Kidney (tissue), 13 donors: ENCODE measurements at regions not wholly inside any gene's neighbourhood (a gene's known extent, or its start where the extent isn't known, plus 50 kb on each side); places are given as distances from the start of the nearest gene placed in this dataset.

Experiments used
- DNase-seq, 5 donors: peaks; one replicate each; pipeline ENCODE4 v3.0.0-alpha.2; 2013 to 2020
- FAIRE-seq: peaks from 2 replicates; lab custom pipeline; 2012; peaks lifted over from hg19 to GRCh38; lab: Jason Lieb, UNC
- H3K27ac ChIP-seq, 2 donors: one replicate each; pipeline ENCODE4 v1.7.0; 2013; ENCODE audit warnings: low read depth in 2 of 2, low read length in 2 of 2, inconsistent platforms in 1 of 2
- H3K27me3 ChIP-seq: one replicate; pipeline ENCODE4 v1.7.1; 2013; ENCODE audit warnings: low read length, inconsistent platforms; ENCODE audit not compliant: control insufficient read depth, insufficient read depth
- H3K36me3 ChIP-seq, 3 donors: one replicate each; pipeline versions ENCODE4 v1.7.0 to v1.7.1; 2013; ENCODE audit warnings: low read length in 3 of 3, control low read depth in 1 of 3, inconsistent platforms in 1 of 3; ENCODE audit not compliant: insufficient read depth in 3 of 3, control insufficient read depth in 2 of 3
- H3K4me1 ChIP-seq, 3 donors: one replicate each; pipeline versions ENCODE4 v1.7.0 to v1.7.1; 2013; ENCODE audit warnings: low read length in 3 of 3, inconsistent platforms in 1 of 3, low read depth in 1 of 3; ENCODE audit not compliant: control insufficient read depth in 2 of 3, insufficient read depth in 2 of 3
- H3K4me3 ChIP-seq, 3 donors: one replicate each; pipeline versions ENCODE4 v1.7.0 to v1.8.1; 2013; ENCODE audit warnings: low read length in 3 of 3, control low read depth in 1 of 3, inconsistent platforms in 1 of 3
- H3K9ac ChIP-seq, 3 donors: one replicate each; pipeline versions ENCODE4 v1.7.0 to v1.7.1; 2013; ENCODE audit warnings: low read length in 3 of 3, control low read depth in 1 of 3, inconsistent platforms in 1 of 3
- H3K9me3 ChIP-seq, 3 donors: one replicate each; pipeline versions ENCODE4 v1.7.0 to v1.7.1; 2013; ENCODE audit warnings: low read length in 3 of 3, control low read depth in 1 of 3, inconsistent platforms in 1 of 3; ENCODE audit not compliant: control insufficient read depth in 2 of 3, insufficient read depth in 1 of 3
- intact Hi-C: fragments of 100-400 bp; cut with DNase I; formaldehyde crosslinking; loops from one replicate; pipeline ENCODE4 v1.11.1; 2022
- TF ChIP-seq, protein P1 (sequence below): IDR thresholded peaks from 3 replicates; pipeline ENCODE4 v1.5.1; 2012; ENCODE audit warnings: mild to moderate bottlenecking, moderate library complexity, borderline replicate concordance; ENCODE audit not compliant: insufficient read depth; ENCODE audit errors: extremely low read depth
- donor health status: control.
- donor health status: control.
- donor health status: control.
- donor health status: control.
- donor health status: control.
- donor health status: DM: yes; HTN: yes; CAD: no.
- donor health status: Normal renal cell carcinoma (clear cell type).

GRCh38 chr13:62287764-62288163 is 872.1 kb upstream of the PCDH20 start:
- H3K4me1 ChIP-seq = no peaks in the 10 kb centered on the region
- TF ChIP-seq, protein P1, sequence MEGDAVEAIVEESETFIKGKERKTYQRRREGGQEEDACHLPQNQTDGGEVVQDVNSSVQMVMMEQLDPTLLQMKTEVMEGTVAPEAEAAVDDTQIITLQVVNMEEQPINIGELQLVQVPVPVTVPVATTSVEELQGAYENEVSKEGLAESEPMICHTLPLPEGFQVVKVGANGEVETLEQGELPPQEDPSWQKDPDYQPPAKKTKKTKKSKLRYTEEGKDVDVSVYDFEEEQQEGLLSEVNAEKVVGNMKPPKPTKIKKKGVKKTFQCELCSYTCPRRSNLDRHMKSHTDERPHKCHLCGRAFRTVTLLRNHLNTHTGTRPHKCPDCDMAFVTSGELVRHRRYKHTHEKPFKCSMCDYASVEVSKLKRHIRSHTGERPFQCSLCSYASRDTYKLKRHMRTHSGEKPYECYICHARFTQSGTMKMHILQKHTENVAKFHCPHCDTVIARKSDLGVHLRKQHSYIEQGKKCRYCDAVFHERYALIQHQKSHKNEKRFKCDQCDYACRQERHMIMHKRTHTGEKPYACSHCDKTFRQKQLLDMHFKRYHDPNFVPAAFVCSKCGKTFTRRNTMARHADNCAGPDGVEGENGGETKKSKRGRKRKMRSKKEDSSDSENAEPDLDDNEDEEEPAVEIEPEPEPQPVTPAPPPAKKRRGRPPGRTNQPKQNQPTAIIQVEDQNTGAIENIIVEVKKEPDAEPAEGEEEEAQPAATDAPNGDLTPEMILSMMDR = no peak
- no peak overlapping the region for H3K27ac ChIP-seq
- H3K36me3 ChIP-seq = no peaks in the 10 kb centered on the region
- H3K4me3 ChIP-seq = no peak overlapping the region
- H3K9ac ChIP-seq = no peak overlapping the region
- H3K27me3 ChIP-seq = no peaks in the 10 kb centered on the region
- DNase-seq (no peak), FAIRE-seq (no peak)
- H3K9me3 ChIP-seq = no peaks in the 10 kb centered on the region
- intact Hi-C loops = no loop called here

- no peaks in the 10 kb centered on the region for H3K4me1 ChIP-seq
- no peaks in the 10 kb centered on the region for H3K36me3 ChIP-seq
- H3K9ac ChIP-seq = no peak overlapping the region
- H3K27ac ChIP-seq = no peak overlapping the region
- no peak overlapping the region for H3K4me3 ChIP-seq
- no peak for FAIRE-seq
- TF ChIP-seq, protein P1 = no peak
- intact Hi-C loops = no loop called here
- H3K9me3 ChIP-seq = no peaks in the 10 kb centered on the region
- DNase-seq = no peak
- H3K27me3 ChIP-seq = no peaks in the 10 kb centered on the region
Observed at GRCh38 chr13:62280590-62280989, 864.9 kb upstream of the PCDH20 start.

GRCh38 chr13:62278271-62278670 is 862.6 kb upstream of the PCDH20 start:
- no peak overlapping the region for H3K9ac ChIP-seq
- no peaks in the 10 kb centered on the region for H3K4me1 ChIP-seq
- H3K27me3 ChIP-seq = no peaks in the 10 kb centered on the region
- no peaks in the 10 kb centered on the region for H3K36me3 ChIP-seq
- TF ChIP-seq, protein P1 = no peak
- FAIRE-seq (no peak), DNase-seq (no peak)
- H3K9me3 ChIP-seq = no peaks in the 10 kb centered on the region
- intact Hi-C loops = no loop called here
- H3K27ac ChIP-seq = no peak overlapping the region
- no peak overlapping the region for H3K4me3 ChIP-seq

- H3K4me1 ChIP-seq = no peaks in the 10 kb centered on the region
- DNase-seq (no peak), FAIRE-seq (no peak)
- H3K27ac ChIP-seq = no peak overlapping the region
- no peaks in the 10 kb centered on the region for H3K9me3 ChIP-seq
- intact Hi-C loops = no loop called here
- H3K9ac ChIP-seq = no peak overlapping the region
- TF ChIP-seq, protein P1 = no peak
- no peaks in the 10 kb centered on the region for H3K36me3 ChIP-seq
- no peaks in the 10 kb centered on the region for H3K27me3 ChIP-seq
- no peak overlapping the region for H3K4me3 ChIP-seq
Observed at GRCh38 chr13:62251734-62252133, 836.1 kb upstream of the PCDH20 start.
